Esophagus (tissue), 2 donors: ENCODE measurements at regions not wholly inside any gene's neighbourhood (a gene's known extent, or its start where the extent isn't known, plus 50 kb on each side); places are given as distances from the start of the nearest gene placed in this dataset.
"Not testable (repeated sequence)": the region's sequence is repeated elsewhere in the genome, so short reads cannot be mapped to it uniquely, and the experiment has no call there.

ENCODE experiments used
- H3K27ac ChIP-seq, 2 donors: one replicate each; pipeline ENCODE4 v1.5.1; 2013; ENCODE audit warnings: low read depth in 2 of 2, mild to moderate bottlenecking in 2 of 2, inconsistent platforms in 1 of 2, low read length in 1 of 2, moderate library complexity in 1 of 2
- H3K27me3 ChIP-seq, 2 donors: one replicate each; pipeline ENCODE4 v1.6.1; 2013; ENCODE audit warnings: low read length in 2 of 2, control low read depth in 1 of 2, mild to moderate bottlenecking in 1 of 2; ENCODE audit not compliant: insufficient read depth in 2 of 2, control insufficient read depth in 1 of 2
- H3K36me3 ChIP-seq, 2 donors: one replicate each; pipeline ENCODE4 v1.6.1; 2013; ENCODE audit warnings: low read length in 1 of 2; ENCODE audit not compliant: control insufficient read depth in 2 of 2, insufficient read depth in 2 of 2
- H3K4me1 ChIP-seq, 2 donors: one replicate each; pipeline ENCODE4 v1.6.1; 2013; ENCODE audit warnings: low read length in 1 of 2; ENCODE audit not compliant: control insufficient read depth in 2 of 2, insufficient read depth in 2 of 2
- H3K4me3 ChIP-seq, 2 donors: one replicate each; pipeline ENCODE4 v1.5.1; 2013; ENCODE audit warnings: low read length in 2 of 2, mild to moderate bottlenecking in 2 of 2, low read depth in 1 of 2, moderate library complexity in 1 of 2
- H3K9me3 ChIP-seq, 2 donors: one replicate each; pipeline ENCODE4 v1.6.1; 2013; ENCODE audit warnings: mild to moderate bottlenecking in 2 of 2, low read depth in 1 of 2, low read length in 1 of 2, moderate library complexity in 1 of 2; ENCODE audit not compliant: control insufficient read depth in 2 of 2, insufficient read depth in 1 of 2
- WGBS, 2 donors: extraction: QIAGEN DNeasy Blood & Tissue Kit; methylation state at CpG; one replicate each; pipeline ENCODE4 v1.1.7; 2013; 5-methylcytosine and 5-hydroxymethylcytosine counted together
- donor health status: healthy with polysubstance abuse.
- donor health status: Bipolar disorder and iron deficiency.

DNA sequence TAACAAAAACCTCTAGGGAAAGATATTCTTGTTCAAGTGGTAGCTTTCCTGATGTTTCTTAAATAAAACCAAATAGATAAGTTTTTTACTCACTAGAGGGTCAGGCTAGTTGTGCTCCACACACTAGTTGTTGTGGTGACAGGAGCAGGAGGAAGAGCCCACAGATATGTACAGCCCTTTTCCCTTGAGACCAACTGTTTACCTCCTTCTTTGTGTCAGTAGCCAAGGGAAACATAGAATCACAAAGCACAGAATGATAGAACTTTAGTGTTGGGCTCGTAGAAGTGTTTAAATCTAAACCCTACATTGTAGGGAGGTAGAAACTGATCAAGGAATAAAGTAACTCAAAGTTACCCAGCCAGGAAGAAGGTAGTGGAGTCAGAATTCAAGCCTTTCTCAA lies 309.0 kb downstream of the CTH start:
- 23 to 47% methylated on average over 1 of the region's 1 CpG for WGBS, 2 donors
- Histone ChIP-seq H3K36me3 (no peaks in the 10 kb centered on the region), H3K27me3 (no peaks in the 10 kb centered on the region), H3K9me3 (no peaks in the 10 kb centered on the region), H3K4me3 (no peak overlapping the region), H3K27ac (no peak overlapping the region), H3K4me1 (no peaks in the 10 kb centered on the region)

- Histone ChIP-seq H3K4me1 (no peaks in the 10 kb centered on the region), H3K27me3 (no peaks in the 10 kb centered on the region), H3K9me3 (no peaks in the 10 kb centered on the region), H3K27ac (no peak overlapping the region), H3K36me3 (no peaks in the 10 kb centered on the region), H3K4me3 (no peak overlapping the region)
- WGBS, 2 donors: 57 to 61% methylated on average over 1 of the region's 1 CpG
These were observed 309.5 kb downstream of the CTH start for GRCh38 chr1:70720521-70720920.

GRCh38 chr1:70727886-70728489 lies 316.9 kb downstream of the CTH start:
- H3K36me3 ChIP-seq: no peaks in the 10 kb centered on the region
- 74 to 80% methylated on average over 6 of the region's 6 CpGs for WGBS, 2 donors
- no peaks in the 10 kb centered on the region for H3K4me1 ChIP-seq
- no peak overlapping the region for H3K27ac ChIP-seq
- H3K9me3 ChIP-seq: peaks cover 0 to 4% of the 10 kb centered on the region in 2 donors
- H3K4me3 ChIP-seq: no peak overlapping the region
- no peaks in the 10 kb centered on the region for H3K27me3 ChIP-seq

GRCh38 chr1:70736518-70736917 lies 311.1 kb downstream of the PTGER3 start:
- H3K4me1 ChIP-seq, H3K36me3 ChIP-seq, H3K27me3 ChIP-seq, H3K4me3 ChIP-seq, H3K9me3 ChIP-seq, H3K27ac ChIP-seq: not testable (repeated sequence)
- WGBS, 2 donors: 72 to 78% methylated on average over 4 to 5 of the region's 6 CpGs

DNA sequence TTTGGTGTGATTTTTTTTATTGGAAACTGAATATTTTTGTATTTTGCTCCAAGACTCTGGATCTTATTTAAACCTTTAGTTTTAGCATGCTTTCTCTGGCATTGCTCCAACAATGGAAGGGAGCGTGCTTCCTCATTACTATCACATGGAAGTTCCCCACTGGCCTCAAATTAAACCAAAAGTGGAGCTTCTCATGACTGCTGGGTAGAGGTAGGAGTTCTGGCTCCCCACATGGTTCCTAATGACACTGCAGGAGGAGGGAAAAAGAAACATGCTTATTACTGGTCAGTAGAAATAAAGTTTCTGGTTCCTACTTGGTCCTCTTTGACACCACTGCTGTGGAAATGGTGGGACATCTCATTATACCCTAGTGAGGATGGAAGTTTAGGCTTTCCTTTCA lies 310.5 kb downstream of the PTGER3 start:
- Histone ChIP-seq H3K27ac (no peak overlapping the region), H3K36me3 (no peaks in the 10 kb centered on the region), H3K4me3 (no peak overlapping the region), H3K27me3 (no peaks in the 10 kb centered on the region), H3K4me1 (no peaks in the 10 kb centered on the region), H3K9me3 (no peaks in the 10 kb centered on the region)
- 76 to 77% methylated on average over 1 of the region's 1 CpG for WGBS, 2 donors

DNA sequence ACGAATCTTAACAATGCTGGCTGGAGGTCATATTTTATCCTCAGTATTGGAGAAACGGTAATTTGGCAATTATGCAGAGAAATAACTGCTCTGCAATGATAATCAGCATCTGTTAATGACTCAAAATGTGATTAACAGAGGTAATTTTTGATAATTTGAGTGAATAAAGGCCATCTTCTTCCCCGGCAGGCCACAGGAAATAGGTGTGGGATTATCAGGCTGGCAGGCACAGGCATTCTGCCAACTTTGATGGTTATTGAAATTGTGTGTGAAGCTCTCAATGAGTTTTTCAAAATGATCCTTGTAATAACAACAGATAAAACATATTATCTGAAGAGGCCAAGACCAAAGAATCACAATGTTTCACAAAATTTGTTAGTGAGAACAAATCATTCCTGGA lies 309.0 kb downstream of the PTGER3 start:
- Histone ChIP-seq H3K36me3 (no peaks in the 10 kb centered on the region), H3K4me1 (no peaks in the 10 kb centered on the region), H3K27me3 (no peaks in the 10 kb centered on the region), H3K9me3 (no peaks in the 10 kb centered on the region), H3K27ac (no peak overlapping the region), H3K4me3 (no peak overlapping the region)
- 42 to 43% methylated on average over 3 of the region's 3 CpGs for WGBS, 2 donors

GRCh38 chr1:70745199-70745598 lies 302.4 kb downstream of the PTGER3 start:
- H3K9me3 ChIP-seq: peaks cover 4% of the 10 kb centered on the region in 2 donors
- no peak overlapping the region for H3K4me3 ChIP-seq
- H3K27me3 ChIP-seq: no peaks in the 10 kb centered on the region
- WGBS, 2 donors: 64 to 72% methylated on average over 4 of the region's 4 CpGs
- no peaks in the 10 kb centered on the region for H3K4me1 ChIP-seq
- no peaks in the 10 kb centered on the region for H3K36me3 ChIP-seq
- no peak overlapping the region for H3K27ac ChIP-seq

DNA sequence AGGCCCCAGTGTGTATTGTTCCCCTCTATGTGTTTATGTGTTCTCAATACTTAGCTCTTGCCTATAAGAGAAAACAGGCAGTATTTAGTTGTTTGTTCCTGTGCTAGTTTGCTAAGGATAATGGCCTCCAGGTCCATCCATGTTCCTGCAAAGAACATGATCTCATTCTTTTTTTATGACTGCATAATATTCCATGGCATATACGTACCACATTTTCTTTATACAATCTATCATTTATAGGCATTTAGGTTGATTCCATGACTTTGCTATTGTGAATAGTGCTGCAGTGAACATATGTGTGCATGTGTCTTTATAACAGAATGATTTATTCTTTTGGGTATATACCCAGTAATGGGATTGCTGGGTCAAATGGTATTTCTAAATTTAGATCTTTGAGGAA lies 301.6 kb downstream of the PTGER3 start:
- WGBS, 2 donors: 97% methylated on average over 1 of the region's 1 CpG
- H3K27me3 ChIP-seq, H3K4me1 ChIP-seq, H3K4me3 ChIP-seq, H3K27ac ChIP-seq, H3K36me3 ChIP-seq, H3K9me3 ChIP-seq: not testable (repeated sequence)

- H3K4me1 ChIP-seq, H3K27ac ChIP-seq, H3K36me3 ChIP-seq: not testable (repeated sequence)
These were observed 300.5 kb downstream of the PTGER3 start for GRCh38 chr1:70747123-70747522.

GRCh38 chr1:70751676-70752287 lies 295.8 kb downstream of the PTGER3 start:
- not testable (repeated sequence) for H3K4me1 ChIP-seq, H3K27ac ChIP-seq, H3K27me3 ChIP-seq, H3K4me3 ChIP-seq, H3K9me3 ChIP-seq, H3K36me3 ChIP-seq
- 41 to 56% methylated on average over 6 of the region's 6 CpGs for WGBS, 2 donors

More at GRCh38 chr1:70747123-70747522, 300.5 kb downstream of the PTGER3 start:
- not testable (repeated sequence) for H3K4me3 ChIP-seq, H3K27me3 ChIP-seq, H3K9me3 ChIP-seq
- WGBS, 2 donors: 37 to 43% methylated on average over 1 of the region's 1 CpG
